ENCODE measurements at regions not wholly inside any gene's neighbourhood (a gene's known extent, or its start where the extent isn't known, plus 50 kb on each side); places are given as distances from the start of the nearest gene placed in this dataset.
A peak's percentile ranks its signal among the peaks of the same experiment; 100 is the strongest.

GRCh38 chr2:186940463-186940862, 91.5 kb upstream of the ZSWIM2 start:
- in situ Hi-C loops (cut with MboI) (no loop called here), intact Hi-C loops (cut with micrococcal nuclease) (no loop called here)
- no peaks in the 10 kb centered on the region for H3K27me3 ChIP-seq (ENCODE audit: control insufficient read depth in 2 of 2, insufficient read depth in 2 of 2, low read length in 2 of 2)
- no peak overlapping the region for H3K9ac ChIP-seq (ENCODE audit: insufficient read depth in 1 of 2, low read depth in 2 of 2, low read length in 2 of 2)
- ATAC-seq (no peak), FAIRE-seq (no peak), DNase-seq (ENCODE audit: extremely low read depth in 1 of 4, low spot score in 3 of 4) (no peak)
- H3K4me1 ChIP-seq (replicated peaks in 1 of 2; ENCODE audit: control insufficient read depth in 2 of 2, insufficient read depth in 2 of 2, low read length in 2 of 2) = no peaks in the 10 kb centered on the region; a peak in 2 of 5 replicates
- 29% methylated on average over 2 of the region's 2 CpGs for WGBS (ENCODE audit: insufficient coverage, low coverage, missing lambda C conversion rate)
- H3K36me3 ChIP-seq (ENCODE audit: control insufficient read depth, insufficient read depth, low read length) = no peaks in the 10 kb centered on the region
- peak; percentile 11 for TF ChIP-seq SAP30 (IDR thresholded peaks at IDR 0.05; ENCODE audit: borderline replicate concordance, insufficient read depth, low read depth, low read length, poor library complexity, severe bottlenecking)
- TF ChIP-seq CHD4 (IDR thresholded peaks at IDR 0.05; ENCODE audit: insufficient read depth, insufficient replicate concordance, low read depth, low read length, poor library complexity, severe bottlenecking) = no peak
- no peak for TF ChIP-seq TBP (optimal IDR thresholded peaks at IDR 0.05; ENCODE audit: low read depth, low read length)
- TF ChIP-seq MEIS2 (IDR thresholded peaks at IDR 0.05; ENCODE audit: partially characterized antibody) = peak; percentile 43
- no peak for TF ChIP-seq CC2D1A (IDR thresholded peaks at IDR 0.05)
- H3K79me2 ChIP-seq (ENCODE audit: control insufficient read depth, insufficient read depth, low read length) = no peaks in the 10 kb centered on the region
- no peaks in the 10 kb centered on the region for H4K20me1 ChIP-seq (replicated peaks; ENCODE audit: control insufficient read depth, insufficient read depth, low read length)
- BruUV-seq (replicated peaks) = no TSS peak
- H3K4me2 ChIP-seq (ENCODE audit: insufficient read depth, low read length) = no peak overlapping the region
- no peaks in the 10 kb centered on the region for H3K9me1 ChIP-seq (ENCODE audit: control insufficient read depth, insufficient read depth, low read length)
- H3K27ac ChIP-seq (ENCODE audit: extremely low read depth, low read depth, low read length) = no peak overlapping the region
- ChIA-PET CTCF (ENCODE audit: low intra/inter-chr PET ratio) (no interaction called here), POLR2A (no interaction called here)
- no peak overlapping the region for H2AFZ ChIP-seq (ENCODE audit: low read depth, low read length)
- H3K4me3 ChIP-seq = no peak overlapping the region
- H3K9me3 ChIP-seq (replicated peaks; ENCODE audit: control insufficient read depth, insufficient read depth, low read depth, low read length) = no peaks in the 10 kb centered on the region

- H3K4me3 ChIP-seq = no peak overlapping the region
- DNase-seq (ENCODE audit: extremely low read depth in 1 of 4, low spot score in 3 of 4) (no peak), ATAC-seq (peak; percentile 52), FAIRE-seq (no peak)
- ChIA-PET POLR2A (no interaction called here), CTCF (ENCODE audit: low intra/inter-chr PET ratio) (no interaction called here)
- H3K4me2 ChIP-seq (ENCODE audit: insufficient read depth, low read length) = no peak overlapping the region
- in situ Hi-C loops (cut with MboI) (no loop called here), intact Hi-C loops (cut with micrococcal nuclease) (no loop called here)
- H3K9ac ChIP-seq (ENCODE audit: insufficient read depth in 1 of 2, low read depth in 2 of 2, low read length in 2 of 2) = no peak overlapping the region
- H3K79me2 ChIP-seq (ENCODE audit: control insufficient read depth, insufficient read depth, low read length) = no peaks in the 10 kb centered on the region
- H3K4me1 ChIP-seq (replicated peaks in 1 of 2; ENCODE audit: control insufficient read depth in 2 of 2, insufficient read depth in 2 of 2, low read length in 2 of 2) = no peaks in the 10 kb centered on the region; a peak in 1 of 5 replicates
- H3K9me3 ChIP-seq (replicated peaks; ENCODE audit: control insufficient read depth, insufficient read depth, low read depth, low read length) = no peaks in the 10 kb centered on the region
- no peaks in the 10 kb centered on the region for H3K9me1 ChIP-seq (ENCODE audit: control insufficient read depth, insufficient read depth, low read length)
- 48% methylated on average over 4 of the region's 4 CpGs for whole genome bisulfite sequencing (ENCODE audit: insufficient coverage, low coverage, missing lambda C conversion rate)
- no peaks in the 10 kb centered on the region for H3K36me3 ChIP-seq (ENCODE audit: control insufficient read depth, insufficient read depth, low read length)
- no peaks in the 10 kb centered on the region for H4K20me1 ChIP-seq (replicated peaks; ENCODE audit: control insufficient read depth, insufficient read depth, low read length)
- peak overlapping the region; percentile 64 for H2AFZ ChIP-seq (ENCODE audit: low read depth, low read length)
- no TSS peak for BruUV-seq (replicated peaks)
- H3K27ac ChIP-seq (ENCODE audit: extremely low read depth, low read depth, low read length) = no peak overlapping the region
- H3K27me3 ChIP-seq (ENCODE audit: control insufficient read depth in 2 of 2, insufficient read depth in 2 of 2, low read length in 2 of 2) = no peaks in the 10 kb centered on the region
- no peak for TF ChIP-seq EGR1 (conservative IDR thresholded peaks at IDR 0.05)
- no peak for TF ChIP-seq SETDB1 (IDR thresholded peaks at IDR 0.05; ENCODE audit: low read length)
- no peak for TF ChIP-seq ZNF282 (CRISPR knock-in tag; IDR thresholded peaks at IDR 0.05)
- no peak for TF ChIP-seq FOXP1 (CRISPR knock-in tag; IDR thresholded peaks at IDR 0.05)
- TF ChIP-seq SIX5 (IDR thresholded peaks at IDR 0.05; ENCODE audit: borderline replicate concordance in 1 of 2, insufficient read depth in 1 of 2, low read depth in 1 of 2, low read length in 2 of 2) = no peak
- TF ChIP-seq ERF (CRISPR knock-in tag; IDR thresholded peaks at IDR 0.05) = no peak
- TF ChIP-seq ZNF444 (CRISPR knock-in tag; IDR thresholded peaks at IDR 0.05) = no peak
- TF ChIP-seq ZNF431 (CRISPR knock-in tag; IDR thresholded peaks at IDR 0.05) = no peak
- no peak for TF ChIP-seq HOXB6 (CRISPR knock-in tag; IDR thresholded peaks at IDR 0.05; ENCODE audit: borderline replicate concordance)
- no peak for TF ChIP-seq EHMT2 (IDR thresholded peaks at IDR 0.05)
- no peak for TF ChIP-seq ZNF324 (CRISPR knock-in tag; IDR thresholded peaks at IDR 0.05)
- no peak for TF ChIP-seq FOXO4 (CRISPR knock-in tag; IDR thresholded peaks at IDR 0.05)
- TF ChIP-seq HSF4 (CRISPR knock-in tag; IDR thresholded peaks at IDR 0.05; ENCODE audit: borderline replicate concordance) = no peak
These were observed 85.5 kb upstream of the ZSWIM2 start for GRCh38 chr2:186934420-186934819.

All from K562 (cell line).